NOMO-1 (cell line): ENCODE measurements at regions not wholly inside any gene's neighbourhood (a gene's known extent, or its start where the extent isn't known, plus 50 kb on each side); places are given as distances from the start of the nearest gene placed in this dataset.
"Not testable (repeated sequence)": the region's sequence is repeated elsewhere in the genome, so short reads cannot be mapped to it uniquely, and the experiment has no call there.

ENCODE experiments used
- DNase-seq, 2 experiments: peaks; one replicate each; lab custom pipeline; 2025; ENCODE audit not compliant: unreplicated experiment in 2 of 2; lab: John Stamatoyannopoulos, UW

DNA sequence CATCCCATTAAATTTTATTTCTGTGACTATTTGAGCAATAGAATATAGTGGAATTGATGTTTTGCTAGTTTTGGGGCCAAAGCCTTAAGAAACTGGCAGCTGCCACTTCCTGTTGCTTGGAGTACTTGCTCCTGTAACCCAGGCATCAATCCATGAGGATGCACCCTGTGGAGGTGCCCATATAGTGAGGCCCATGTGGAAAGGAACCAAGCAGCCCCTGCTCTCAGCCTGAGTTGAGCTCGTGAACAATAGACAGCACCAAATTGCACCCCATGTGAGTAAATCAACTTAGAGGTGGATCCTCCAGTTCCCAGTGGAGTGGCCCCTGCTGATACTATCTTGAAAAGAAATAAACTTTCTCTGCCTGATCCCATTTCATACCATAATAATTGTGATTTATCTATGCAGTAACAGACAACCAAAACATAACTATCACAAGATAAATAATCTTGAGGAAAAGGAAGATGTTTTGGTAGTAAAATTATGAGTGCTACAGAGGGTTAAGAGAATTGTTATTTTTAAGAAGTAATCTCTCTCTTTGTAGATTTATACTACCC lies 481.9 kb downstream of the TBC1D32 start:
- DNase-seq: no peak

DNA sequence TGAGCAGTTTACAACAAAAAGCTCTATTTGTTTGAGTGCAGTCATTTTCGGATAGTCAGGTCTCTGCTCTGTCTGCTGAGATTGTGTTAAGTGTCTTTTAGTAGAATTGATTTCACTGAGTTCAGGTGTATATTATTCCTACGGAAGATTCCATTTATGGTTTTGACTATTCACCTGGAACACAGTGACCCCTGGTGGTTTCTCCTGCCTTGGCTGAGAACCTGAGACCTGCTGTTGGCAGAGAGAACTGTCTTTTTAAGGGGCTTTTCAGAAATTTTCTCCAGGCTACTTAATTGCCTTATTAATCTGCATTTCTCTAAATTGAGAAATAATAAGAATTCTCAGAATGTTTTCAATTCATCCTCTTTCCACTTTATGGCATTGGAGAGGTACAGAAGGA lies 508.0 kb downstream of the TBC1D32 start:
- no peak for DNase-seq

DNA sequence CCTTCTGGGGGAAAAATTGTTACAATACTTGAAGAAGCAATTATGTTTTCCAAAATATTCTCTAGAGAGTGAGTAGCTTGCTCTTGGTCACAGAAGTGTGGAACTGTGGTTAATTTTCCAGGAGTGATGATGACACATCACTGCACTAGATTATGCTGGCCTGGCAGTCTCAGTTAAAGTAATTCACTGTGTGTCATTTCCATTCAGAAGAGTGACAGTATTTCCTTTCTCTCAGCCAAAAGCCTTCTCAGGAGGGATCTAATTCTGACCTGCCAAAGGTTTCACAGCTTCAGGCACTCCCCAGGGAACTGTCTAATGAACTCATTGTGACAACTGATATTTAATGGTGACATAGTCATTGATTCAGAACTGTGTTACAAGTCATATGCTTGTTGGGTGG lies 517.5 kb downstream of the TBC1D32 start:
- DNase-seq: no peak

DNA sequence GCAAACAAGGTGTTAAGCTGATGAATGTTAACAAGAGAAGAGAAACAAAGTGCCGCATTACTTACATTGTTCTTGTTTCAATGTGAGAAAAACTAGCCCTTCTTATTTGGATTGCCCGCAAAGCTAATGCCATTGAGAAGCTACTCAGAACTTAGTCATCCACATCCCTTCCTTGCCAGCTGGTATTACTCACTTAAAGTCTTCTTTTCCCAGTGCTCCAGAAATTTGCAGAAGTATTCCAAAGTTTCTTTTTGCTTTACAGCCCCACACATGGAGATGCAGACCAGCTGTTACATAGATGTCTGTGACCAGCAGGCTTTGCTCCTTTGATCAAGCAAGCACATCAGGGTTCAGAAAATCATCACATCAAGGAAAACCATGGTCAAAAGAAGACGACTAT lies 529.0 kb downstream of the TBC1D32 start:
- no peak for DNase-seq

DNA sequence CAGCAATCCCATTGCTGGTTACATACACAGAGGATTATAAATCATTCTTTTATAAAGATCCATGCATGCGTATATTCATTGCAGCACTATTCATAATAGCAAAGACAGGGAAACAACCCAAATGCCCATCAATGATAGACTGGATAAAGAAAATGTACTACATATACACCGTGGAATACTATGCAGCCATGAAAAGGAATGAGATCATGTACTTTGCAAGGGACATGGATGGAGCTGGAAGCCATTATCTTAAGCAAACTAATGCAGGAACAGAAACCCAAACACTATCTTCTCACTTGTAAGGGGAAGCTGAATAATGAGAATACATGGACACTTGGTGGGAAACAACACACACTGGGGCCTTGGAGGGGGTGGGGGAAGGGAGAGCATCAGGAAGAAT lies 529.7 kb downstream of the TBC1D32 start:
- DNase-seq: no peak

DNA sequence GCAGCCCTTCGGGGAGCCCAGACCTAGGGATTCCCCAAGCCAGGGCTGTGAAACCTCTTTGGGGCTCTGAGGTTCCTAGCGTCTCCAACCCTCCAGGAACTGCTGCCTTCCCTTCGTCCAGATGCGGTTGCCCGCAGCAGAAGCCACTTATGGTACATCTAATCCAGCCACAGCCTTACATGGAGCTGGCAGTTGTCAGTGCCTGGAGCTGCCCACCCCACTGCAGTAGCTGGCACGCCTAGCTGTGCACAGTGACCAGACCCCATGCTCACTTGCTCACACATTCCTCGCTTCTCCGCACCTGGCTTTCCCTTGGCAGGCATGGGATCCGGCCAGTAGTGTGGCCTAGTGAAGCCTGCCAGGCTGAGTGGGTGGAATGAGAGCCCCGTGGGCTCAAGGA lies 547.6 kb downstream of the TBC1D32 start:
- no peak for DNase-seq

DNA sequence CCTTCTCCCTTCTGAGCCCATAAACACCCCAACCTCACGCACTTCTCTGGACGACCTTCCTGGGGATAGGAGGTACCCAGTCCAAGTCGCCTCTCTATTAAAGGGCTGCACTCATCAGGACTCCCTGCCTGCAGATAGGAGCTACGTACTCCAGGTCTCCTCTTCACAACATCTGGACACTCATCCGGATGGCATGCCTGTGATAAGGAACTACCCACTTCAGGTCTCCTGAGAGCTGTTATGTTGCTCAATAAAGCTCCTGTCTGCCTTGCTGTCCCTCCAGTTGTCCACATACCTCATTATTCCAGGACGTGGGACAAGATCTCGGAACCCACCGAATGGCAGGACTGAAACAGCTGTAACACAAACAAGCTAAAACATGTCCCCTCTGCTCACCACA lies 548.0 kb downstream of the TBC1D32 start:
- no peak for DNase-seq

DNA sequence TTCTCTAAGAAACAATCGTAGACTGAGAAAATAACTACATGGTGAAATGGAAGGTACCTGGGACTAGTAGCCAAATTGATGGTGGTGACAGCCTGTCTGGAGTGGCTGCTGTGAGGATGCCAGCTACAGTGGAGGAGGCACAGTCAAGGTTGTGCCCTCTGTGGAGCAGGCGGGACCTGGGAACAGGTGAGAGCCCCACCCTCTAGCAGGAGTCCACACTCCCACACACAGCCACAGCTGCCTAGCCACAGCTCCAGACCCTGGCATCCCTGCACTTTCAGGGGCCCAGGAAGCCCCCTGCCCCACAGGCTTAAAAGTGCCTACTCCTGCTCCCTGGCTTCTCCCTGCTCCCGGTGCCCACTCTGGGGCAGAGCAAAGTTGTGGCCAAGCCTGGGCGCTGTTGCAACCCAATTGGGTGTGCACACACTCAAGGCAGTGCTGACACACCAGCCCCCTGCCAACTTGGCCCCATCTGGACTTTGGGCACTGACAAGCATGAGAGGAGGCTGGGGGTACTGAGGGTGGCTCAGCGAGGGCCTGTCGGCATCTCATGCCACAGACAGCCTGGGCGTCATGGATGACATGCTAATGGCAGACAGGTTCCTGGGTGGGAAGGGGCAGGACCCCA lies 548.7 kb downstream of the TBC1D32 start:
- DNase-seq: no peak

DNA sequence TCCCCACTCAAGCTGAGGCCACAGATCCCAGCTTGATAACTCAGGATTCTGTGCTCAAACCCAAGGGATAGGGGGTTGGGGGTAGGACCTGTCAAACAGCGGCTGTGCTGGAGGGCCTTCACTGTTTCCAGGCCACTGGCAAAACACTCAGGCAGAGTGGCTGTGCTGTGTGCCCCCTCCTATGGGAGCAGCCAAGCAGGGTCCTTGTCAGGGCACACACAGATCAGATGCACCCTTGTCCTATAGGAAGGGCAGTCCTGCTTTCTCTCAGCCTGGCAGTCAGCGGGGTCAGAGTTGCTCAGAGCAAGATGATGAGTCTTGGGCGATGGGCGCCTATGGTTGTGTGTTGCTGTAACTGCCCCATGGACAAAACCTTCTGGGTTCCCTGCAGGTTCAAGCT lies 554.8 kb downstream of the TBC1D32 start:
- no peak for DNase-seq

DNA sequence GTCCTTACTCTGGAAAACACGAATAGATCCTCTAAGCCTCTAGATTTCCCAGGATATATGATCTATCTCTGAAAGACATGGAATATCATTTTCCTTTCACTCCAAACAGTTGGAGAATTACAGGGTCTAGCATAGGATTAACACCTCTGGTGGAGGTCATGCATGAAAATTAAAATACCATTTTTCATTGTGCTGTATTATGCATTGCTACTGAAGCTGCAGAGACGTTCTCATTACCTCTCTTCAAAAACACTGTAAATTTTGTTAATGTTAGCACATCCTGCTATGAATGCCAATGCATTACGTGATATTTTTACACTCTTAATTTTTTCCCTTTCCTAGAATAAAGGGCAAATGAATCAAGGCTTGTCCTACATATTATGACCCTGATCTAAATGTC lies 558.6 kb downstream of the TBC1D32 start:
- no peak for DNase-seq

DNA sequence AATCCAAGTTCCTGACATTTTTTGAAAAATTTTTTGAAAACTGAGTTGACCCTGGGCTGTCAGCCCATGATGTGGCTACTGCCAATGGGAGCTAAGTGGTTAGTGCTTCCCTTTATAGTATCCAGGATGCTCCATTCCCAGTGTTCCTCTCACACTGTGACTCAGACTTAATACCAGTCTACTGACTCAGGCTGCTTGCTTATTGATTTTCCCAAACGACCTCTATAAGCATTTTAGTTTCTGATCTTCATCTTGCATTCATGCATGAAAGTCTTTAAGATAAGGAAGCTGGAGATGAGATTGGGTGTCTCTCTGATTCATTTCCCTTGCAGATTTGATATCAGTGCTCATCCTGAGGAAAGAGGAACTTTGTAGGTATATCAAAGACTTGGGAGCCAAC lies 560.0 kb downstream of the TBC1D32 start:
- DNase-seq: no peak

DNA sequence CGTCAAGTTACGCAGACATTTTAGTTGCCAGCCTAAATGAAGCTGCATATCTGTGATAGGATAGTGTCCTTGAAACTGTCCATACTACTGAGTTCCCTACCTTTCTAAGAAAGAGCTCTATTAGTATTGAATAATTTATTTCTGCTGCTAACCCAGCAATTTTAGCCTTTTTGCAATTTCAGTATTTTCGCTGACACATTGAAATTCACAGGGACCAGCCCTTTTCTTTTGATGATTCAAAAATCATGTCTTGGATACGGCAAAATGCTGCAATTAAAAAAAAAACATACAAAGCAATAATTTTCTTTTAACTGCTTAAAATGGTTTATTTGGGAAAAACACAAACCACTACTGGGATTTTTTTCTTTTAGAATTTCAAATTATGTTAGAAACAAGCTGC lies 563.3 kb downstream of the TBC1D32 start:
- DNase-seq: no peak

DNA sequence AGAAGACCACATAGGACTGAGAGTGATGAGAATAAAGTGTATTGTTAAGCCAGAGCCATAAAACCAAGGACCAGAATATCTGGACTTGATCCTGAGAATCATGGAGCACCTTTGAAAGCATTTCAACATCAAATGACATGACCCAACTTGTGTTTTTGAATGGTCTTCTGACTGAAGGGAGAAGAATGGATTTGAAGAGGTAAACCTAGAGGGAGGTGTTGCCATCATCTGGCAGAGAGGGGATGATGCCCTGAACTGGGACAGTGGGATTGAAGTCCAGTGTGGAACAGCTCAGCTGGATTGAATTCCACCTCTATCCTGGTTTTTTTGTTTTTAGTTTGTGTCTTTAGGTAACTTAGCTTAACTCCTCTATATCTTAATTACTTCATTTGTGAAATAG lies 570.0 kb downstream of the TBC1D32 start:
- no peak for DNase-seq

DNA sequence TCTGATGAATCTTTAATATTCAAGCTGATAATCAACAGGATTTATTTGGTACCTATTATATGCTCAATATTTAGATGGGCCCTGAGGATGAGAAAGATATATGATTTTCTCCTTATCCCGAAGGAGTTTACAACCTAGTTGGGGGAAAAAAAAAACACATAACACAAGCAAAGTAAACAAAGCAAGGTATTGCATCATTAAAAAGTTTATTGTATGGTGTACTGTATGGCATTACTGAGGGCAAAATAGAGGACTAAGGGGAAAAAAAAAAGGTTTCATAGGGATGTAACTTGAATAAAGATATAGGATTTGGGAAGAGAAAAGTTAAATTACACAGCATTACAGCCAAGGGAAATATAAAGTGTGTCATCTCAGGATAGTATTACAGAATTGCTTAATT lies 574.7 kb downstream of the TBC1D32 start:
- no peak for DNase-seq

DNA sequence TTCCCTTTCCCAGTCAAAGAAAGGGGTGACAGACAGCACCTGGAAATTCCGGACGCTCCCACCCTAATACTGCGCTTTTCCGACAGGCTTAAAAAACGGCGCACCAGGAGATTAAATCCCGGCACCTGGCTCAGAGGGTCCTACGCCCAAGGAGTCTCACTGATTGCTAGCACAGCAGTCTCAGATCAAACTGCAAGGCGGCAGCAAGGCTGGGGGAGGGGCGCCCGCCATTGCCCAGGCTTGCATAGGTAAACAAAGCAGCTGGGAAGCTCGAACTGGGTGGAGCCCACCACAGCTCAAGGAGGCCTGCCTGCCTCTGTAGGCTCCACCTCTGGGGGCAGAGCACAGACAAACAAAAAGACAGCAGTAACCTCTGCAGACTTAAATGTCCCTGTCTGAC lies 585.7 kb downstream of the TBC1D32 start:
- not testable (repeated sequence) for DNase-seq

DNA sequence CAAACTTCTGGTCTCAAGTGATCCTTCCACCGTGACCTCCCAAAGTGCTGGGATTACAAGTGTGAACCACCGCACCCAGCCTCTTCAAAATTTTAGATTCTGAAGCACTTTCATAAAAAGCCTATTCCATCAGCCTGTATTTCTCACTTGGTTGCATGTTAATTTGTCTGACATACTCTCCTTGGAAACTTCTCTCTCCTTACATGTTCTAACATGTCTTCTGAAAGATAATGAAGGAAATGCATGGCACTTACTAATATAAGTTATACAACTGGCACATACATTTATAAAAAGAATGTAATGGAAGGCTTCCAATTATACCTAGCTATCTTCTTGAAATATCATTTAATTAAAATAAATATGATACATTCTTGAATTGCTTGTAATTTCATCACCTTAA lies 597.5 kb downstream of the TBC1D32 start:
- no peak for DNase-seq

DNA sequence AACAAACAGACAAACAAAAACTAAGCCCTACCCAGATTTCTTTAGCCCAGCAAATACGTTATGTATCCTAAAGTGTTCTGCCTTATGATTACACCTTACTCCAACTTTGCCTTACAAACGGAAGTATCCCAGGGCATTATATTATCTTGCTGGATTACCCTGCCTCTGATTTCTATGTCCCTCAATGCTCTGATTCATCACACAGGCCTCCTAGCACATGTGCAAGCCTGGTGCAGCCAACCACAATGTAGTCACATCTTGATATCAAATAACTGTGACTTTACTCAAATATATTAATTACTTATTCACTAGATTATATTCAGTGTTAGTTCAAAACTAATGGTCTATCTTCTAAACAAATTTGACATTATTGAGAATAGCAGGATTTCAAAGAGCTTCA lies 598.6 kb downstream of the TBC1D32 start:
- no peak for DNase-seq

DNA sequence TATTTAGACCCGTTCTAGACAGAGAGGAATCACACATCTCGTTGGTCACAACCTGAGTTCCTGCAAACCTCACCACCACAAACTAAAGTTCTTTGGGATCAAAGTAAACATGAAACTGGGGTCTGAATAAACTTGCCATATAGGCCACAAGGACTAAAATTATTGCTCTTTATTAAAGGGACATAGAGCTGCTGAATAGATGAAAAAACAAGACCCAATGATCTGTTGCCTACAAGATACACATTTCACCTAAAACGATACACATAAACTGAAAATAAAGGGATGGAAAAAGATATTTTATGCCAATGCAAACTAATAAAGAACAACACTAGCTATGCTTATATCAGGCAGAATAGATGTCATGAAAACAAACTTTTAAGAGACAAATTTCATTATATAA lies 623.0 kb downstream of the TBC1D32 start:
- DNase-seq: no peak

DNA sequence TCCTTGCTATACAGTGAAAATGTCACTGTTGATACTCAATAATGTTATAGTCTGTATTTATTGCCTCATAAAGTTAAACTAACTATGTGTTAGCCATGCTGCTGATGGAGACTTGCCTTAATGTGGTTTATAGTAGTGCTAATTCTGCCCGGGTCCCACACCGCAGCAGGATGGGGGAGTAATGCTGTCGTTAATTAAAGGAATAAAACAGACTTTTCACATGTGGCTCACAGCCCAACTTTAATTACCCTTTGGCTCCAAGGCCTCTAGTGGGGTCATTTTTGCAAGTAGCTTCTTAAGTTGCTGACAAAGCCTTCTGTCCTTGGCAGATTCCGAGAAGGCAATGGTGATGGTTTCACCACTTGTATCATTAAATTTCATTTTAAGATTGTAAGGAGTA lies 634.3 kb downstream of the TBC1D32 start:
- no peak for DNase-seq

DNA sequence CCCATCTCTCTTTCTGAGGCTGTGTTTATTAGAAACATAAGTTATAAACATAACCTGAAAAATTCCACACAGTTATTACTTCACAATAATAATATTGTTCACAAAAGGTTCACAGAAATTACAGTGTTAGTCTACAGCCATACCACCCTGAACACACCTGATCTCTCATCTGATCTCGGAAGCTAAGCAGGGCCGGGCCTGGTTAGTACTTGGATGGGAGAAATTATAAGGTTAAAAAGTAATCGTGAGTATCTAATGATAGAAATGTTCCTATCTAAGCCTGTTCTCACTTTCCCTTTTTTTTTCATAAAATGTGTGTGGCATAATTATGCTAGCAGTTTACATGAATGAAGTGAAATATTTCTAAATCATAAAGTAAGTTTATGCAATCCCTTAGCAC lies 647.8 kb downstream of the TBC1D32 start:
- DNase-seq: no peak

DNA sequence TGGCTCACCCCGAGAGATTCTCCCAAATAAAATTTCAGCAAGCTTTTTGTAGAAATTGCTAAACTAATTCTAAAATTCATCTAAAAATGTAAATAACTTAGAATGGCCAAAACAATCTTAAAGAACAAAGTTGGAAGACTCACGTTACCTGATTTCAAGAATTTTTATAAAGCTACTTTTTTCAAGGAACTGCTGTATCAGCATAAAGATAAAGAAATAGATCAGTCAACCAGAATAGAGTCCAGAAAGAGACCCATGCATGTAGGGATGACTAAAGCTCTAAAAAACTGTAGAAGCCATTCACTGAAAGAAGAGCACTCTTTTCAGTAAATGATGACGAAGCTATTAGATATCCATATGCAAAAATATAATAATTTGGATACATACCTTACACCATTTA lies 652.1 kb downstream of the TBC1D32 start:
- DNase-seq: no peak

DNA sequence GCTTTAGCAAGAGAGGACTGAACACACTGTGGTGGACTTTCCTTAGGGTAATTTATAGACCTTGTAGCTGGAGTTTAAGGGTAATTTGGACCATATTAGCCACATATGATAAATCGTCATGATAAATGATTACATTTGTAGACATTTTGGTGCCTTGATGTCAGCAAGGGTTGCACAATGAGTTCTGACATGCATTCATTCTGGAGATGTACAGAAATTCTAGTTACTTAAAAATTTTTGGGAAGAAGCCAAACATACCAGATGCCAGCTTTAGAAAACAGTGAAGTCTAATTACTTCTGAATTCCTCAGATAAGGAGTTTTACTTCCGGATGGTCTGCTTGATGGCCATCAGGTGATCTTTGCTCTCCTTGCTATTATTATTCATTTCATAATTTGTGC lies 653.1 kb downstream of the TBC1D32 start:
- no peak for DNase-seq

DNA sequence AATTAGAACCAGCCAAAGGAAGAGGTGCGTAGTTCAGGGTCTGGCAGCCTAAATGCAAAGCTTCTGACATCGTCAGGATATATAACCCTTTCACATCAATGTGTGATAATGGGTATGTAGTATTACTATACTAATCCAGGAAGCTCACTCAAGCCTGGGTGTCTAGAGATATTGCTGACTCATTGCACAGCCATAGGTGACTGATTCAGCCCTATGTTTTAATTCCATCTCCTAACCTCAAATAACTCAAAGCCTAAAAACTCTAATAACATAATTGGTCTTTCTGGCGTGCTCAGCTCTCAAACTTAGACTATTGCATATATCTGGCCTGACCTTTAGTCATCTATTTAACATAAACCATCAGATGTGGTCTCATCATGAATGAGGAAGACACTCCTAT lies 658.4 kb downstream of the TBC1D32 start:
- no peak for DNase-seq
